ENCODE measurements at regions not wholly inside any gene's neighbourhood (a gene's known extent, or its start where the extent isn't known, plus 50 kb on each side); places are given as distances from the start of the nearest gene placed in this dataset.

GRCh38 chr6:132210886-132211563 lies 190.2 kb downstream of the MOXD1 start:
- TF ChIP-seq, protein P1, sequence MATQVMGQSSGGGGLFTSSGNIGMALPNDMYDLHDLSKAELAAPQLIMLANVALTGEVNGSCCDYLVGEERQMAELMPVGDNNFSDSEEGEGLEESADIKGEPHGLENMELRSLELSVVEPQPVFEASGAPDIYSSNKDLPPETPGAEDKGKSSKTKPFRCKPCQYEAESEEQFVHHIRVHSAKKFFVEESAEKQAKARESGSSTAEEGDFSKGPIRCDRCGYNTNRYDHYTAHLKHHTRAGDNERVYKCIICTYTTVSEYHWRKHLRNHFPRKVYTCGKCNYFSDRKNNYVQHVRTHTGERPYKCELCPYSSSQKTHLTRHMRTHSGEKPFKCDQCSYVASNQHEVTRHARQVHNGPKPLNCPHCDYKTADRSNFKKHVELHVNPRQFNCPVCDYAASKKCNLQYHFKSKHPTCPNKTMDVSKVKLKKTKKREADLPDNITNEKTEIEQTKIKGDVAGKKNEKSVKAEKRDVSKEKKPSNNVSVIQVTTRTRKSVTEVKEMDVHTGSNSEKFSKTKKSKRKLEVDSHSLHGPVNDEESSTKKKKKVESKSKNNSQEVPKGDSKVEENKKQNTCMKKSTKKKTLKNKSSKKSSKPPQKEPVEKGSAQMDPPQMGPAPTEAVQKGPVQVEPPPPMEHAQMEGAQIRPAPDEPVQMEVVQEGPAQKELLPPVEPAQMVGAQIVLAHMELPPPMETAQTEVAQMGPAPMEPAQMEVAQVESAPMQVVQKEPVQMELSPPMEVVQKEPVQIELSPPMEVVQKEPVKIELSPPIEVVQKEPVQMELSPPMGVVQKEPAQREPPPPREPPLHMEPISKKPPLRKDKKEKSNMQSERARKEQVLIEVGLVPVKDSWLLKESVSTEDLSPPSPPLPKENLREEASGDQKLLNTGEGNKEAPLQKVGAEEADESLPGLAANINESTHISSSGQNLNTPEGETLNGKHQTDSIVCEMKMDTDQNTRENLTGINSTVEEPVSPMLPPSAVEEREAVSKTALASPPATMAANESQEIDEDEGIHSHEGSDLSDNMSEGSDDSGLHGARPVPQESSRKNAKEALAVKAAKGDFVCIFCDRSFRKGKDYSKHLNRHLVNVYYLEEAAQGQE (IDR thresholded peaks at IDR 0.05; ENCODE audit: low read depth): no peak
- TF ChIP-seq ZFX (IDR thresholded peaks at IDR 0.05) (no peak), CTCF (IDR thresholded peaks at IDR 0.05 in 2 of 3, conservative IDR thresholded peaks at IDR 0.05 in 1 of 3; ENCODE audit: borderline replicate concordance in 1 of 3, insufficient read depth in 1 of 3, low read depth in 2 of 3, low read length in 2 of 3) (no peak), CEBPB (IDR thresholded peaks at IDR 0.05; ENCODE audit: low read depth) (no peak), EZH2 (IDR thresholded peaks at IDR 0.05) (no peak), SIN3A (IDR thresholded peaks at IDR 0.05; ENCODE audit: low read depth) (no peak), SP1 (IDR thresholded peaks at IDR 0.05; ENCODE audit: low read depth) (no peak)

Measured in HCT116 (cell line).